Adipocyte (in vitro differentiated cells): ENCODE measurements at regions not wholly inside any gene's neighbourhood (a gene's known extent, or its start where the extent isn't known, plus 50 kb on each side); places are given as distances from the start of the nearest gene placed in this dataset.

ENCODE experiments used
- DNase-seq: peaks from one replicate; pipeline ENCODE4 v3.0.0-alpha.2; 2015; ENCODE audit warnings: low read depth
- H3K27me3 ChIP-seq: replicated peaks from 2 replicates; pipeline ENCODE4 v1.7.0; 2013; ENCODE audit warnings: mild to moderate bottlenecking, low read length, moderate library complexity; ENCODE audit not compliant: control insufficient read depth, insufficient read depth
- H3K36me3 ChIP-seq: 2 replicates; pipeline ENCODE4 v1.7.0; 2013; ENCODE audit warnings: low read length, mild to moderate bottlenecking, moderate library complexity; ENCODE audit not compliant: control insufficient read depth, insufficient read depth, severe bottlenecking
- H3K4me1 ChIP-seq: 2 replicates; pipeline ENCODE4 v1.7.0; 2013; ENCODE audit warnings: mild to moderate bottlenecking, low read length, moderate library complexity; ENCODE audit not compliant: control insufficient read depth, insufficient read depth
- H3K4me3 ChIP-seq: 2 replicates; pipeline ENCODE4 v1.7.0; 2013; ENCODE audit warnings: mild to moderate bottlenecking, low read length, moderate library complexity
- H3K9ac ChIP-seq: 2 replicates; pipeline ENCODE4 v1.7.0; 2013; ENCODE audit warnings: mild to moderate bottlenecking, low read length, moderate library complexity
- H3K9me3 ChIP-seq: 2 replicates; pipeline ENCODE4 v1.7.0; 2013; ENCODE audit warnings: mild to moderate bottlenecking, low read length, moderate library complexity; ENCODE audit not compliant: control insufficient read depth

GRCh38 chr14:95395098-95395737 is 75.5 kb upstream of the CLMN start:
- no peak for DNase-seq
- no peaks in the 10 kb centered on the region for H3K36me3 ChIP-seq
- no peaks in the 10 kb centered on the region for H3K9me3 ChIP-seq
- no peak overlapping the region for H3K4me3 ChIP-seq
- no peaks in the 10 kb centered on the region for H3K4me1 ChIP-seq
- H3K27me3 ChIP-seq: no peaks in the 10 kb centered on the region
- no peak overlapping the region for H3K9ac ChIP-seq

DNA sequence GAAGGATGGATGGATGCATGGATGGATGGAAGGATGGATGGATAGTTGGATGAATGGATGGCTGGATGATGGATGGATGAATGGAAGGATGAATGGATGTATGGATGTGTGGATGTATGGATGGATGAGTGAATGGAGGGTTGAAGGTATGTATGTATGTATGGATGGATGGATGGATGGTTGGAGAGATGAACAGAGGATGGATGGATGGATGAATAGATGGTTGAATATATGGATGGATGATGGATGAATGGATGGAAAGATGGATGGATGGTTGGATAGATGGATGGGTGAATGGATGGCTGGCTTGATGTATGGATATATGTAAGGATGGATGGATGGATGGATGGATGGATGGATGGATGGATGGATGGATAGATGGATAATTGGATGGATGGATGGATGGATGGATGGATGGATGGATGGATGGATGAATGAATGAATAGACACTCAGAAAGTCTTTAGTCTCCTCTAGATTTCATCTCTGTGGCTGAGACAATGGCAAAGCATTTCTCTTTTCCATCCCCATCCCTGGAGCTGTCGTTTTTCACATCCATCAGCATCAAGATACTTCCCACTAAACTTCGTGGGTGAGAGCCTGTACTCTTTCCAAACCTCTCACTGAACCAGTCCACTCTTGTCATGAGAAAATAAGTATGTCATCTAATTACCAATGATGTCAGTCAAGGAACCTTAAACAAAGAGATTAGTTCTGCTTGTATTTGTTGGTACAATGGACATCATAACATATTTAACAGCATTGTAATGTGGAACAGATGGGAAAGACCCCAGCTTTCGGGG is 74.8 kb upstream of the CLMN start:
- Histone ChIP-seq H3K4me3 (no peak overlapping the region), H3K36me3 (no peaks in the 10 kb centered on the region), H3K9me3 (no peaks in the 10 kb centered on the region), H3K27me3 (no peaks in the 10 kb centered on the region), H3K4me1 (peaks cover 6% of the 10 kb centered on the region), H3K9ac (no peak overlapping the region)
- no peak for DNase-seq

DNA sequence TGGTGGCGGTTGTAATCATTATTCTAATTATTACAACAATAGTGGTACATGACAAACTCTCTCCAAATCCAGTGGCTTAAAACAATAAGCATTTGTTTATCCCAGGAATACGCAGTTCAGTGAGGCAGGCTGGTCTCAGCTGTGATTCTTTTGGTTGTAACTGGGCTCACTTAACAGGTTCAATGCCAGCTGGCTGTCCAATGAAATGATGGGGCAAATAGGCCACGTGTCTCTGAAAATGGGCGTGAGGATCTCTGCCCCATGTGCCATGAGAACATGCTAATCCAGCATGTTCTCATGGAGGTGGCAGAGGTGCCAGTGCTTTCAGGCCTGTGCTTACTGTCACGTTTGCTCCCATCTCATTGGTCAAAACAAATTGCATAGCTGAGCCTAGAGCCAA is 73.1 kb upstream of the CLMN start:
- Histone ChIP-seq H3K27me3 (no peaks in the 10 kb centered on the region), H3K4me1 (peaks cover 20% of the 10 kb centered on the region), H3K9me3 (no peaks in the 10 kb centered on the region), H3K9ac (no peak overlapping the region), H3K4me3 (no peak overlapping the region), H3K36me3 (no peaks in the 10 kb centered on the region)
- no peak for DNase-seq

DNA sequence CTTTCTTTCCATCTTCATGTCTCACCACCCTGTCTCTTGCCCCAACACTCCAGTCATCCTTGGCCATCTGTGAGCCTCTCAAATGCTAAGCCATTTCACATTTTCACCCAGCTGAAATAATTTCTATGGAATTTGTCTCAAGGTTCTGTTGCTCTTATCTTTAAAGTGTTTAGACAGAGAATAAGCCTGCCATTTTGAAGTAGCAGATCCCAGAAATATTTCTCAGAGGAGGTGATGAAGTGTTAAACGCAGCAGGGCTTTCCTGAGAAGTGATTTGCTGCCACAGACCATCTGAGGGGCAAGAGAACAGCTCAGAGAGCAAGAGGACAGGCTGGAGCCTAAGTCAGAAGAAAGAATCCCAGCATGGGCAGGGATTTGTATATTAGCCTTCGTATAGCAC is 71.6 kb upstream of the CLMN start:
- no peak overlapping the region for H3K9ac ChIP-seq
- no peaks in the 10 kb centered on the region for H3K36me3 ChIP-seq
- H3K27me3 ChIP-seq: no peaks in the 10 kb centered on the region
- peaks cover 25% of the 10 kb centered on the region for H3K4me1 ChIP-seq
- H3K9me3 ChIP-seq: no peaks in the 10 kb centered on the region
- DNase-seq: no peak
- no peak overlapping the region for H3K4me3 ChIP-seq

DNA sequence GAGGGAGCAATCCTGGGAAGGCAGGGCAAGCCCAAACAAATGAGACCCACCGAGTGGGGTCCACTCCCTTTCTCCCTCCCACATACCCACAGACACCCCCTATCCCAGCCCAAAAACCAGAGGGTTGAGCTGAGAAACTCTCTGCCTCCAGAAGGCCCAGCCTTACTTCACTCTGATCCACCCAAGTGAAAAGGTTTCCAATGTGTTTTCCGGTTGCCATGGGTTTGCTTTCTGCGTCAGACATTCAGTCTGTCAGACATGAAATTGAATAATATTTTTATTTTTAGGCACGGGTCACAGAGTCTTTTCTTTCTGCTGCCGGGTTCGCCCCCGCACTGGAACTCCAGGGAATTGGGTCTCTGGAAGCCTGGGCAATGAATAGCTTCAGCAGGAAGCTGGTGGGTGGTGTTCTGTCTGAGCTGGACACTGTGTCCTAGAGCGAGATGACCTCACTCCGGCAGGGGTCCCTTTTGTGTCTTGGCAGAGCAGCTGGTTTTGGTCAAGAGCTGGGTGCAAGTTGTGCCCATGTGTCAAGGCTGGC is 69.8 kb upstream of the CLMN start:
- peaks cover 25% of the 10 kb centered on the region for H3K4me1 ChIP-seq
- H3K4me3 ChIP-seq: no peak overlapping the region
- H3K36me3 ChIP-seq: no peaks in the 10 kb centered on the region
- H3K9me3 ChIP-seq: no peaks in the 10 kb centered on the region
- no peak overlapping the region for H3K9ac ChIP-seq
- no peak for DNase-seq
- H3K27me3 ChIP-seq: no peaks in the 10 kb centered on the region

- Histone ChIP-seq H3K36me3 (no peaks in the 10 kb centered on the region), H3K27me3 (no peaks in the 10 kb centered on the region), H3K9me3 (no peaks in the 10 kb centered on the region), H3K9ac (no peak overlapping the region), H3K4me1 (peaks cover 25% of the 10 kb centered on the region), H3K4me3 (no peak overlapping the region)
- DNase-seq: no peak
These were observed 69.0 kb upstream of the CLMN start for GRCh38 chr14:95388699-95389098.

DNA sequence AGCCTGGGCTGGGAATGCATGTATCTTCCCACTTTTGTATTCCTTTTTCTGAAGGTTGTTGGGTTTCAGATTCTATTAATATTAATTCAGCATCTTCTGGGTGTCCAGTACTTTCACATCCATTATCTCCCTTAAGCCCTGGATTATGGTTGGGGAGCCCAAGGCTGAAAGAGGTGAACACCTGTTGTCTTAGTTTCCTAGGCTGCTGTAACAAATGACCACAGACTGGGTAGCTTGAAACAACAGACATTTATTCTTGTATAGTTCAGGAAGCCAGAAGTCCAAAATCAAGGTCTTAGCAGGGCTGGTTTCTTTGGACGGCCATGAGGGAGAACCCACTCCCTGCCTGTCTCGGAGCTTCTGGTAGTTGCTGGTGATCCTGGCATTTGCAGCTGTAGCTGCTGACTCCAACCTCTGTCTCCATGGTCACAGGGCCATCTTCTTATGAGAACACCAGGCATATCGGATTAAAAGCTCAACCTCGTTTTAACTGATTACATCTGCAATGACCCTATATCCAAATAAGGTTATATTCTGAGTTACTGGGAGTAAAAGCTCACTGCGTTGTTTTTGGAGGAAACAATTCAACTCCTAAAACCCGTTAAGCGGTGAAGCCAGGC is 68.2 kb upstream of the CLMN start:
- Histone ChIP-seq H3K9me3 (no peaks in the 10 kb centered on the region), H3K9ac (no peak overlapping the region)

GRCh38 chr14:95386536-95387095 is 66.9 kb upstream of the CLMN start:
- Histone ChIP-seq H3K27me3 (no peaks in the 10 kb centered on the region), H3K4me3 (no peak overlapping the region), H3K9me3 (peaks cover 5% of the 10 kb centered on the region), H3K9ac (no peak overlapping the region), H3K4me1 (peaks cover 25% of the 10 kb centered on the region), H3K36me3 (no peaks in the 10 kb centered on the region)
- DNase-seq: no peak

More for the DNA sequence above, 68.2 kb upstream of the CLMN start:
- DNase-seq: no peak
- Histone ChIP-seq H3K36me3 (no peaks in the 10 kb centered on the region), H3K4me3 (no peak overlapping the region), H3K4me1 (peaks cover 25% of the 10 kb centered on the region), H3K27me3 (no peaks in the 10 kb centered on the region)

DNA sequence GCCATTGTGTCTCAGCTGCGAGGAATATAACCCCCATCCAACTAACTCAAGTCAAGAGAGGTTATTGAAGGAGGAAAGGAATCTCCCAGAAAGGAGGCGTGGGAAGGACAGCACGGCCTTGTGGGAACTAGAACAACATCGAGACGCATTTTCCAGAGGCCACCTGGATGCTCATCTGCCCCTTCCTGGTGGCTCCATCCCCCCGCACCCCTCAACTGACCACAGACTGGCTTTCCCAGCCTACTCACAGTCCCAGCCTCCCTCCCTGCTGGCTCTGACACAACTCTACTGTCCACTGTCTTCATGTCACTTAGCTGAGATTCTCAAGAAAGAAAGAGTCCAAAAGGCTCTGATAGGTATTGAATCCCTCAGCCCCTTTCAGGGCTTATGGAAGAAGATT is 66.0 kb upstream of the CLMN start:
- no peak overlapping the region for H3K4me3 ChIP-seq
- H3K9ac ChIP-seq: no peak overlapping the region
- no peaks in the 10 kb centered on the region for H3K36me3 ChIP-seq
- no peaks in the 10 kb centered on the region for H3K27me3 ChIP-seq
- peaks cover 25% of the 10 kb centered on the region for H3K4me1 ChIP-seq
- peaks cover 13% of the 10 kb centered on the region for H3K9me3 ChIP-seq
- no peak for DNase-seq

DNA sequence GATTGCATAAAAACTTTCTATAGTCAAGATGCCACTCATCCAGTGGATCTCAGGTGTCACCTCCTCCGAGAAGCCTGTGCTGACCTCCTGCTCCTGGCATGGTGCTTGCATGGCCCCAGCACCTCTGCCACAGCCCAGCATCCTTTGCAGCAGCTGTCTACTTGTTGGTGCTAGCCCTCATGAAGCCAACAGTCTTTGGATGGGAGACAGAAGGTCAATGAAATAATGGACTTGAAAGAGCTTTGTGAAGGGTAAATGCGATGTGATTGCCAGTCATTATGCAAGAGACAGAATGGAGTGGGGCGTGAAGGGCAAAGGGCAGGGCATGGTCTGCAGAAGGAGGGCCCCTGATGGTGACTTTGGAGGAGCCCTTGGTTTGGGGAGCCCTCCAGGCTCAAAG is 63.0 kb upstream of the CLMN start:
- DNase-seq: no peak
- Histone ChIP-seq H3K36me3 (no peaks in the 10 kb centered on the region), H3K27me3 (no peaks in the 10 kb centered on the region), H3K9me3 (peaks cover 42% of the 10 kb centered on the region), H3K9ac (no peak overlapping the region), H3K4me1 (peaks cover 5% of the 10 kb centered on the region), H3K4me3 (no peak overlapping the region)

- H3K9ac ChIP-seq: no peak overlapping the region
- DNase-seq: no peak
- H3K4me1 ChIP-seq: no peaks in the 10 kb centered on the region
- no peaks in the 10 kb centered on the region for H3K27me3 ChIP-seq
- peaks cover 44% of the 10 kb centered on the region for H3K9me3 ChIP-seq
- no peak overlapping the region for H3K4me3 ChIP-seq
- no peaks in the 10 kb centered on the region for H3K36me3 ChIP-seq
These were observed 62.0 kb upstream of the CLMN start for GRCh38 chr14:95381726-95382125.
